DND-41 (cell line): ENCODE measurements at regions not wholly inside any gene's neighbourhood (a gene's known extent, or its start where the extent isn't known, plus 50 kb on each side); places are given as distances from the start of the nearest gene placed in this dataset.

Experiments used
- EZH2 ChIP-seq: IDR thresholded peaks from 3 replicates; pipeline ENCODE4 v1.6.1; 2012; ENCODE audit warnings: borderline replicate concordance, low read depth, mild to moderate bottlenecking, moderate library complexity, low read length, inconsistent platforms; ENCODE audit not compliant: severe bottlenecking
- TF ChIP-seq, protein P1 (sequence below): IDR thresholded peaks from 2 replicates; pipeline ENCODE4 v1.5.1; 2012; ENCODE audit warnings: borderline replicate concordance, low read length, moderate library complexity, mild to moderate bottlenecking; ENCODE audit not compliant: poor library complexity, severe bottlenecking; ENCODE audit errors: extremely low read depth

DNA sequence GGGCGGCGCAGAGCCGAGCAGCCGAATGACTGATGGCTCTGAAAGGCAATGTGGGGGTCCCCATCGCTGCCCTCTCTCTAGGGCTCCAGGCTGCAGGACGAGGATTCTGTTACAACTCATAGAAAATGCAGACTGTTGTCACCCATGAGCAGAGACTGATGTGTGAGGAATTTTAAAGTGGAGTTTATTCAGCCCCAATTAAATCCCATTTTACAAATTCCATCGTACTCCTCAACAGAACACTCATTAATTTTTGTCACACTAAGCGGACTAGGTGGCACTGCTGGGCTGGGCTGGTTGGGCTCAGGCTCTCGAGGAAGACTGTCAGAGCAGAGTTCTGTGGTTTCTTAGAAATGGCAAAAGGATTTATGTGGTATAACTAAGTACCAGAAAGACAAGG, 102.6 kb upstream of the SPON1 start:
- TF ChIP-seq, protein P1, sequence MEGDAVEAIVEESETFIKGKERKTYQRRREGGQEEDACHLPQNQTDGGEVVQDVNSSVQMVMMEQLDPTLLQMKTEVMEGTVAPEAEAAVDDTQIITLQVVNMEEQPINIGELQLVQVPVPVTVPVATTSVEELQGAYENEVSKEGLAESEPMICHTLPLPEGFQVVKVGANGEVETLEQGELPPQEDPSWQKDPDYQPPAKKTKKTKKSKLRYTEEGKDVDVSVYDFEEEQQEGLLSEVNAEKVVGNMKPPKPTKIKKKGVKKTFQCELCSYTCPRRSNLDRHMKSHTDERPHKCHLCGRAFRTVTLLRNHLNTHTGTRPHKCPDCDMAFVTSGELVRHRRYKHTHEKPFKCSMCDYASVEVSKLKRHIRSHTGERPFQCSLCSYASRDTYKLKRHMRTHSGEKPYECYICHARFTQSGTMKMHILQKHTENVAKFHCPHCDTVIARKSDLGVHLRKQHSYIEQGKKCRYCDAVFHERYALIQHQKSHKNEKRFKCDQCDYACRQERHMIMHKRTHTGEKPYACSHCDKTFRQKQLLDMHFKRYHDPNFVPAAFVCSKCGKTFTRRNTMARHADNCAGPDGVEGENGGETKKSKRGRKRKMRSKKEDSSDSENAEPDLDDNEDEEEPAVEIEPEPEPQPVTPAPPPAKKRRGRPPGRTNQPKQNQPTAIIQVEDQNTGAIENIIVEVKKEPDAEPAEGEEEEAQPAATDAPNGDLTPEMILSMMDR = no peak
- TF ChIP-seq EZH2 = no peak
